T-helper 22 cell (primary cell): ENCODE measurements at regions not wholly inside any gene's neighbourhood (a gene's known extent, or its start where the extent isn't known, plus 50 kb on each side); places are given as distances from the start of the nearest gene placed in this dataset.

Source experiments
- DNase-seq: peaks from one replicate; pipeline ENCODE4 v3.0.0-alpha.2; 2020; ENCODE audit warnings: low read depth

DNA sequence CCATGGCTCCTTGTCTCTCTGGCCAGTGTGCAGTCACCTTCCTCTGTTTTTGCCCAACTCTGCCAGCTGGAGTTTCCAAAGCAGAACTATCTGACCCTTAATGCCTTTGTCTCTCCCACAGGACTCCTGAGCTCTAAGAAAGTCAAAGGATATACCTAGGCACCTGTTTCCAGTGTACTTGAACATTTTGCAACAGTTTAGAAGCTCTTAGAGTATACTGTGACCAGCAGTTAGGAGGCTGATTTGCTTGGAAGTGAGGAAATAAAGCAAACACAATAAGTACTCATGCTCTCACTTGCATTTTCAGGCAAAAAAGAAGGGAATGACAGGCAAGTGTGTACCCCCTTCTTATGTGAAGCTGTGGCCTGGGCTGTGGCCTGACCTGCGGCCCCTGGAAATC lies 204.3 kb upstream of the PLET1 start:
- no peak for DNase-seq

GRCh38 chr11:112465433-112466024 lies 204.9 kb upstream of the PLET1 start:
- DNase-seq, result no peak

DNA sequence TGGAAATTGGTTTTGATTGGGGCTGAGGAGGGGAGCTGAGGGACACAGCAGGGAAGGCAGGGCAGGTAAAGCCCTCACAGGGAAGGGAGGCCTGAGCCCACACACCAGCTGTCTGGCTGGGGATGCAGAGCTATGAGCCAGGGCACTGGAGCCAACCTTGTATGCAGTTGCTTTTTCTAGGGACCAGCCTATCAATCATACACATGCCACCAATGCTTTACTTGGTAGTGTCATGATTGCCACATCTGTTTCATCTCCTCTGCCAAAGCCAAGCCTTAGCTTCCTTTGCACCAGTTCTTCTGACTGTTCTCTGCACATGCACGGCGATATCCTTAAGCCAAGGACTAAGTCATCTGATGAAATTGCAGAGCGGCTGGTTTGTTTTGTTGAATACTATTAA lies 207.1 kb upstream of the PLET1 start:
- DNase-seq, result no peak

DNA sequence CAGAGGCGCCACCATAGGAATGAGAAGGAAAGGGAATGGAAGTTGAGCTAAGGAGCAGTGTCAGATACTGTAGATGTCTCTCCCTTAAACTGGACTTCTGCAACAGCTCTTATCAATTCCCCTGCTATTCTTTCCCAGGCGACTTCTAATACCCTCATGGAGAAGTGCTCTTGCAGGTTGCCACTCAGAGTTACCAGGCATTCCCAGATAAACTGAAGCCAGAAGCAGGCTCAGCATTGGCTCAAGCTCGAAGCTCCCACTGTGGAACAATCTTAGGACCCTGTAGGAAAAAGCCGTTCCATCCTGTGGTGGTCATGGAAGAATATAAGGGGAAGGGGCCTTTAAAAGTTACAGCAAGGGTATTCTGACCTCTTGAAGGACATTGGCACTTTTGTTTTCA lies 208.7 kb upstream of the PLET1 start:
- DNase-seq, result no peak

GRCh38 chr11:112470355-112470754 lies 209.7 kb upstream of the PLET1 start:
- DNase-seq, result no peak

DNA sequence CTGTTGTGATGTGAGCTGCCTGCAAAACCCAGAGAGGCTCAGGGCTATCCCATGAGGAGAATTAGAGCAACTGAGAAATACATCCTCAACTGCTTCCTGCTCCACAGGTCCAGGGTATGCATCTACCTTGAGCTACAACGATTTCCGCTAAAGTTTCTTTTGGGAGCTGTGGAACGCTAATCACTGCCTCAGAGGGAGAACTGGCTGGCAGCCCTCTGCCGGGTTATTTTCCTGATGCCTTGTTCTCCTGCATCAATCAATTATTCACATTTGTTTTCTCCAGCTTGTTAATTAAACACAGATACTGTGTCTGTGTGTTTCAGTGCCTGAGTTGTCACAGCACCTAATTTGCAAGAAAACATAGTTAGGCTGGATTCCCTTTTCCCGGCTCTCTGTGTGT lies 211.1 kb upstream of the PLET1 start:
- no peak for DNase-seq

DNA sequence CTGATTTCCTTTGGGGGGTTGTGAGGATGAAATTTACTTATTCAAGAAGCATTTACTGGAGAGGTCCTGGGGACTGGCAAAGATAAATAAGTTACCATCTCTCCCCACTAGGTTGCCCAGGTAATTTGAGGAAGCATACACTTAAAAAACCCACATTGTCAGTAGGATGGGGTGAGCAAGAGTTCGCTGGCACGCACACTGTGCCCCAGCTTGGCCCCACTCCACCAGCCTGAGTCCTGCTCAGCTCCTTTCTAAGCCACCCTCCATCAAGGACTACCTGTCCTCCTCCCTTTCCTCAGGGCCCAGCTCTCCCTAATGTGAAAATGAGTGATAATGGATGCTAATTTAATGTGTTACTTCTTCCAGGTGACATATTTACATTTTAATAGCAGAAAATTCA lies 216.5 kb upstream of the PLET1 start:
- DNase-seq, result no peak

GRCh38 chr11:112477581-112478317 lies 217.1 kb upstream of the PLET1 start:
- DNase-seq, result no peak

- DNase-seq, result no peak
These were observed 218.1 kb upstream of the PLET1 start for GRCh38 chr11:112478806-112479205.

DNA sequence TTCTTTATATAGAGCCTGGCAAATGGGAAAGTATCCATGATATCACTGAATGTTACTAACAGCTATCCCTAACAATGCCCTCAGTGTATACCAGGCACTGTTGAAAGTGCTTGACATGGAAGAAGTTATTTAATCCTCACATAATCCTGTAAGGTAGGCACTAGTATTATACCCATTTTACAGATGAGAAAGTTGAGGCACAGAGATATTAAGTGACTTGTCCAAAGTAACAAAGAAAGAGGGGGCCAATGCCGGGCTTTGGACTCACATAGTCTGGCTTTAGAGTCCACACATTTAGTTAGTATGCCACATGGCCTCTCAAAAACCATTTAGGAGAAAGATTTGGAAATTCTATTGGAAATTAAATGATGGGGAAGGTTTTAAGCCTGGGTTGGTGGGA lies 220.8 kb upstream of the PLET1 start:
- no peak for DNase-seq

DNA sequence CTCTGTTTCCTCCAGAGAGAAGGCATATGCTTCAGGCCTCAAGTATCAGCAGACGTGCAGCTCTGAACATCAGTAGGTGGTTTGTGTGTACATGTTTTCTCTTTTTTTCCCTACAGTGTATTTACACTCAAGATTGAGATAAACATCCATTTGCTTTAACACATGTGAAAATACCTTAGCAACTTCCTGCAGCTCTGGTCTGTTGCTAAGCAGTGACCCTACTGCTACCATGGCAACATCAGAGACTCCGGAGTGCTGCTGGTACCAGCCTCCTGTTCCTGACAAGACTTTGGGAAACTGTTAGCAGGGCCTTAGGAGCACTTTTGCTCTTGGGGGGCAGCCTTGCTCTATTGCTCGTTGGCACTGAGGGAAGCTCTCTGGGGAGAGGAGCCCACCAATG lies 221.2 kb upstream of the PLET1 start:
- DNase-seq, result no peak

DNA sequence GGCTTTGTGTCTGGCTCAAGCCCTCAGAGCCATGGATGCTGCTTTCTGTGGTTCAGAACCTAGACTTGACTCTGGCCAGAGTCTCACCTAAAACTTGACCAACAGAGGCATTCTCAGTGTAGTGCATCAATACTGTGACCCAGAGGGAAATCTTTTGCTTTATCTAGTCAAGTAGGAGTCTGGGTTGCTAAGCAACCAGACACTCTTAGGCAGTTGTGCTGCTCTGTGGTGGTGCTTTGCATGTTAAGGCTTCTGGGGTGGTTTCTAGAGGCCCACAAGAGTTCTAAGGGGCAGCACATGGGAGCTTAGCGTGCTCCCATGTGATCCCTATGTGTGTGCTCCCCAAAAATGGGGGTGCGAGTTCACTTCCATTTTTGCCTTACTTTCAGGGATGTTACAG lies 224.6 kb upstream of the PLET1 start:
- no peak for DNase-seq

DNA sequence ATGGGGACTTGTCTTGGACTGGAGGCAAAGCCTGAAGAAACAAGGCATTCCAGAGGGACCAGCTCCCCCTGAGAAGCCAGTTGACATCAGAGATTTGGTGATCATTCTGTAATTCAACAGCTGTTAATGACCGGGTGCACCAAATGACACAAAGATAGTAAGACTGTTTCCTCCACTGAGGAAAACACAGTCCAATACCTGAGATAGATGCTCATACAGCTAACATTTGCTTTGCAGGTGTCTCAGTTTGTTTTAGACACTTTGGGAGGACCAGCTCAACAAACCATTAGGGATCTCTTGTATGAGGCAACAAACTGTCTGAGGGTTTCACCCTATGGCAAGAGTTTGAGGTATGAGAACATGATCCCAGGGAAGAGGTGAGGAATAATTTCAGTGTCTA lies 237.2 kb upstream of the PLET1 start:
- no peak for DNase-seq

DNA sequence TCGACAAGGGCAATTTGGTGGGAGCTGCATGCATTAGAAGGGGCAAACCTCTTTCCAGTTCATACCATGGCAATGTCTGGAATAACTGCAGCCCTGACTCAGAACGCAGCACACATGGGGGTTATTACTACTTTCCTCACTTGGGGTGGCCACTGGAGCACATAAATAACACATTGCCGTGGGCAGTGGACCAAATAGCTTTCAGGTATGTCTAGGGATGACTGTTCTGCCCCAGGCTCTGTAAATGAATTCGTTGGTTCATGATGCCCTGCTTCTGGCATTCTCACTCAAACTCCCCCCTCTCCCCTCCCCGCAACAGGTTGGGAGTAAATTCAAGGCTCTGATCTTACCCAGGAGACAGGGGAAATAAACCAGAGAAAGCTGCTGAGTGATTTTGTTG lies 238.0 kb upstream of the PLET1 start:
- DNase-seq, result no peak

DNA sequence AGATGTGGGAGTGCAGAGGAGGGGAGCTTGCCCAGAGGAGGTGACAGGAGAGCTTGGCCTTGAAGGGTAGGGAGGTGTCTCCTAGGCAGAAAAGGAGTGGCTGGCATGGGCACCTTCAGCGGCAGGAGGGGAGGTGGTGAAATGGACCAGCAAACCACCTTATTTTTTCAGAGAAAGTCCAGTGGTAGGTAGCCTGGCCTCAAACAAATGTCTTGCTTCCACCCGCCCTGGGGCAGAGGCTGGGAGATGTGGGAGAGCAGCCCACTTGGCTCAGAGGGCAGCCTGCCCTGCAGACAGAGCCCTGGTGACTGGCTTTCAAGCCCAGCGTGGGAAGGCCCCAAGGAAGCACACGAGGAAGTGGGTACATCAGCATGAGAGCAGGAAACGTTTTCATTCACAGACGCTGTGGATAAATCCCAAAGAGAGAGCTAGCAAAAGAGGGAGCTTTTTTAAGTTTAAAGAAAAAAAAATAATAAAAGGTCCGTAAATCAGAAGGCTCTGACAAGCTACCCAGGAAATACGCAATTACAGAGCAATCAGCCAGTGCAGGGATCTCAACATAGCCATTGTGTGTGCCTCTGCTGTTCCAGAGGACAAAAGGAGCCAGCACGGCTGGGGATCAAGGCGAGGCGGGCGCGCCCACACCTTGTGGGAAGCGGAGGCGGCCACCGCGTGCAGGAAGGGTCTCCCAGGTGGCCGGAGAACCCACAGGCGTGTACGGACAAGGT lies 238.7 kb upstream of the PLET1 start:
- DNase-seq, result no peak

DNA sequence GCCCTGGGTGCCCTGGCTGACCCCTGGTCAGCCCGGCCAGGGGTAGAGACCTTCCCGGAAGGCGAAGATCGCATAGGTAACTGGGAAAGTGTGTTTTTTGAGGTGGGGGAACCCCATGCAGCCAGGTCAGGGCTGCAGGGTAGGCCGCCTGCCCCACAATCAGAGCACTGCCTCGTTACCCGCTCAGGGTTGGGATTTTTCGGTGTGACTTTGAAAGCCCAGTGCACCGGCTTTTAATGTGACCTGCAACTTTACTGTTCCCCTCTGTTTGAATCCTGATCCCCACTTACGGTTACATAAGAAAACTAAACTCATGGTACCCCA lies 239.2 kb upstream of the PLET1 start:
- no peak for DNase-seq

GRCh38 chr11:112503410-112503809 lies 242.8 kb upstream of the PLET1 start:
- DNase-seq, result no peak

- no peak for DNase-seq
These were observed 243.4 kb upstream of the PLET1 start for GRCh38 chr11:112504056-112504455.

GRCh38 chr11:112506852-112507251 lies 246.2 kb upstream of the PLET1 start:
- DNase-seq, result no peak

GRCh38 chr11:112507281-112507680 lies 246.6 kb upstream of the PLET1 start:
- DNase-seq, result no peak

DNA sequence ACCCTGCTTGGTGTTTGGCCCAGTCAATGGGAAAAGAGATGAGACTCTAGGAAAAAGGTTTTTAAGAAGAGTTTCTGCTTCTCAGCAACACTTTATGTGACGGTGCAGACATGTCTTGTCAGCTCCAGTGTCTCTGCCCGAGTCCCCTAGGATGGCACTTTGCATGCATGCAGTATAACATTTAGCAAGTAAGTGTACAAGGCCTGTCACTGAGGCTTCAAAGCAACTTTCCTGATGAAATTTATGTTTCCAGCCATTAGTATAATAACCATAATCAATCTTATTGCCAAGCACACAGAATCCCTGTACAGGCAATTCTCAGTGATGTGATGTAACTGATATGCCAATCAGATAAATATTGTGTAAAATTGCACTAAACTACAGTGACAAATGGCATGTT lies 248.1 kb upstream of the PLET1 start:
- DNase-seq, result no peak

DNA sequence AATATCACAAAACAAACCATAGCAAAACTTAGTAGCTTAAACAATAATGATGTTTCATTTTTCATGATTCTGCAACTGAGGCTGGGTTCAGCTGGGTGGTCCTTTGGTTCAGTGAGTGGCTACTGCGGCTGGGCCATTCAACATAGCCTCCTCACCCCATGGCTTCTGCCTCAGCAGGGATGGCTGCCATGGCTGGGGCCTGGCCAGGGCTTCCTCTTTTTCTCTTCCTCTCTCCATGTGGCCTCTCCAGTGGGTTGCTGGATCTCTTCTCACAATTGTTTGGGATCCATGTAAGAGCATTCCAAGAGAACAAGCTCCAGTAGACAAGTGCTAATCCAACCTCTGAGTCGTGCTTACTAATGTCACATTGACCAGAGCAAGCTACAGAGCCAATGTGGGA lies 248.6 kb upstream of the PLET1 start:
- no peak for DNase-seq

DNA sequence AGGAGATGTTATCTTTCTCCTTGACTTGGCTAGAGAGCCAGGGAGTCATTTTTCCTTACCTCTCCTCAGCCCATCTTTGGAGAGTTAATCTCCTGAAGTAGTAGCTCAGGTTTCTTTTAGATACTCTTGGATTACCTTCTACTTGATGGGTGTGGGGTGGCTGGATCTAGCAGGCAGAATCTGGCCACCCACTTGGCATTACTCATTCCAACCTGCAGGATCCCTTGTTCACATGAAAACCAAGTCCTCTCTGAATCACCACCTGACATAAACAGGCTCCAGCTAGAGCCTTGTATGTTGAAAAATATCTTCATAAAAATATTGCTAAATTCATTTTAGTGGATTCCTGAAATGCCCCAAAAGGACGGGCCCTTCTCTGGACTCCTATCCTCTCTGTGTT lies 250.6 kb upstream of the PLET1 start:
- DNase-seq, result no peak

- no peak for DNase-seq
These were observed 251.3 kb upstream of the PLET1 start for GRCh38 chr11:112511911-112512310.
